A172 (cell line): ENCODE measurements at regions not wholly inside any gene's neighbourhood (a gene's known extent, or its start where the extent isn't known, plus 50 kb on each side); places are given as distances from the start of the nearest gene placed in this dataset.
"Not testable (repeated sequence)": the region's sequence is repeated elsewhere in the genome, so short reads cannot be mapped to it uniquely, and the experiment has no call there.

Experiments used
- DNase-seq: peaks from one replicate; pipeline ENCODE4 v3.0.0-alpha.2; 2015; ENCODE audit warnings: low spot score

DNA sequence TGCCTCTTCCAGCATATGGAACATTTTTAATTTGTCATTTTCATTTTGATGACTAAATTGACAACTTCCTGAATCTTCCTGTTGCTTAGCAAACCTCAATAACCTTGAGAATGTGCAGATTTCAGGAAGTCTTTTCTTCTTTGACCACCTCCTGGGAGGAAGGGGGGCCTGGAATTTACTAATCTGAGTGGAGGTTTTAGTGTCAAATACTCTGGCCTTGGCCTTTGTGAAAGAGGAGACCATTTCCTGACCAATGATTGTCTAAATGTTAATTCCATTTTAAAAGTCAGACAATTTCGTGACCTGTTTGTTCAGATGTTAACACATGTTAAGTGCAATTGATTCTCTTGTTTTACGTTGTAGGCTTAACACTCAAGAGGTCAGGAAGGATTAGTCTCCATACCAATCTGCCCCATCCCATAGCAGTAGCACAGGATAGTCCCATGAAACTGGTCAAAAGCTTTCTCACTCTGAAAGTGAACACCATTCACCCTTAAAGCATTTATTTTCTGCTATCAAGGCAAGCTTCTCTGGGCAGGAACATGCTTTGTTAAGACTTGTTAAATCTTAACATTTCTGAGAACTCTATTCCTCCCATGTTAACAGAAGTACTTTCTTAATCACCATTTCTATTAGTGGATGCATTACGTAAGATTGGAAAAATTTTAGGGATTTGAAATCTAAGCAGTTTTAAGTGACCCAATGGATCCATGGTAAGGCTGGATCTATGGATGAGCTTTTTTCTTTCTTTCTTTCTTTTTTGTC lies 219.6 kb downstream of the RND3 start:
- no peak for DNase-seq

DNA sequence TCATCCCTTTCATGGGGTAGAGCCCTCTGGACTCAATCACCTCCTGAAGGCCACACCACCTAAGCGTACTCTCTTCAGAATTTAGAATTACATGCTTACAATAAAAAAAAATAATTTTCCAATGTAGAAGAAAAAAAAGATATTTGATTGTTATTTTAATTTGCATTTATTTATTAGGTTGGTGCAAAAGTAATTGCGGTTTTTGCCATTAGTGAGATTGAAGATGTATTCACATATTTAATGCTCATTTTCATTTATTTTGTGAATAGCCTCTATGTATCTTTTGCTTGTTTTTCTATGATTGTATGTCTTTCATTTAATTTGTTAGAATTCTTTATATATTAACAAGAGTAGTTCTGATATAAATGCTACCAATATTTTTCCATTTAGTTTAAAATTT lies 220.5 kb downstream of the RND3 start:
- DNase-seq = no peak

DNA sequence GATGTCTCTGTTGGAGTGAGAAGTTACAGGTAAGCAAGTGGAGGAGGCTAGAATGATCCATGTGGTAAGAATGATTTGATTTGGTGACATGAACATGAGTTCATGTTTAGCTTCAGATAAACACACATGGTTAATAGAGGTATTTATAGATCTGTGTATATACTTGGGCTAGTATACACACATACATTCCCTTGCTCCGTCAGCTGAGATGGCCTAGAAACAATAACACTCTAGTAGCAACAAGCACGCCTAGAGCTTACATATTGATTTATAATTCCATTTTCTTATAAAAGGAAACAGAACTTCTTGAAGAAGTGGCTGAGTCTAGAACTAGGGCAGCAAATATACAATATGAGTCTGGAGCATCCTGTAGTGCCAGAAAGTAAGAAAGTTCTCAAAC lies 223.0 kb downstream of the RND3 start:
- DNase-seq = no peak

GRCh38 chr2:150261691-150262090 lies 225.8 kb downstream of the RND3 start:
- DNase-seq = no peak

GRCh38 chr2:150260636-150261035 lies 226.8 kb downstream of the RND3 start:
- DNase-seq = no peak

DNA sequence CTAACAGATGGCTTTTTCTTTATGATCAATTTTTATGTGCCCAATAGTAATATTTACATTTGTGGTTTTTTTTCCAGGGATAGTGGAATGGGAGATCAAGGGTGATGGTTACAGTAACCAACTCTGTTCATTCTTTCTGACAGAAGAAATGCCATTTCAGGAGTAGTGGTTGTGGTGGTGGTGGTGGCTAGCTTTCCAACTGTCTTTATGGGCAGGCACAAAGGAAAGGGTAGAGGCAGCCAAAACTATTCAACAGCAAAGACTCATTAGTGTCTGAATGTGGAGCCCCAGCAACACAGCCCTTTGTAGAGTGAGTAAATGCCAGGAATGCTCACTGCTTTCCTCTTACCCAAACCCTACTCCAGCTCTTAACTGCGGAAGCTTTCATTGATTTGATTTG lies 227.7 kb downstream of the RND3 start:
- DNase-seq = no peak

GRCh38 chr2:150258781-150259307 lies 228.6 kb downstream of the RND3 start:
- no peak for DNase-seq

GRCh38 chr2:150256736-150257135 lies 230.7 kb downstream of the RND3 start:
- no peak for DNase-seq

DNA sequence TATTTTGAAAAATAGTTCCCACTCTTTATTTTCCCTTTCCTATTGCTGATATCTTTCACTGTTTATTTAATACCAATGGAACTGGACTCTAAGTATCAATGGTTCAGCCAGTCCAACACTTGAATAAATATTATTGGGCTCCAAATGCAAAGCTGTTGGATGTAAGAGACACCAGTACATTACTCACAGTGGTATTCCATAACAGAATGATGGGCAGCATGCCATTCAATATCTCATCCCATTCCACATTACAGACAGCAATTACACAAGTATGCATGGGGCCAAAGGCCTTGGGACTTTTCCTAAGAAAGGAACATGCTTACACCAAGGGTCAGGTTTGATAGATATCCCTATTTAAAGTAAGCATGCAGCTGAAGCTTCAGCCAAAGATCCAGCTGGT lies 231.9 kb downstream of the RND3 start:
- DNase-seq = no peak

- not testable (repeated sequence) for DNase-seq
Observed at GRCh38 chr2:150249735-150250134, 237.7 kb downstream of the RND3 start.

- no peak for DNase-seq
Observed at GRCh38 chr2:150247481-150247880, 240.0 kb downstream of the RND3 start.

DNA sequence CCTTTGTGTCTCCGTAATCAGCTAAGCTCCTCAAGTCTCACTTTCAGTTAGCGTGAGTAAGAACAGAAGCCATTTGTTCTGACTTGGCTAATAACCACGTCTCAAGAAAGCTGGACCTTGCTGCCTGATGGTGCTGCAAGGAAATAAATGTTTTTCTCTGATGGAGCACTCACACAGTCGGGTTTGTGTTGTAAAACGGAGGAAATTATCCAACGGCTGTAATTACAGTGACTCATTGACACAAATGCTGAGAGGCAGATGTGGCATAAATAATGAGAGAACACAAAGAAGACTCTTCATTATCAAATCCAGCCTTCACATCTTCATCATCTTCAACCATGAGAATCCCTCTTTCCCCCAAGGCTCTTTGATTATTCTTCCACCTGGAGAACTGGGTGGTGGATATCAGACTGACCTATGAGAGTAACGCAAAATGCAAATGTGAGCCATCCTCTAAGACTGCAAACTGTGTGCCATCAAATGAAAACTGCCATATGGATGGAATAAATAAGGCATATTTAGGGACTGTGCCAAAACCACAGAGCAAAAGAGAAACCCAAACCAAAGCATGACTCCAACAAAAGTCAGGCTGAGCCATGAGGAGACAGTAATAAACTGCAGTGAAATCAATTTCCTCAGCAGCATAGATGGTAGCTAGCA lies 252.6 kb downstream of the RND3 start:
- peak; percentile 71 for DNase-seq

- no peak for DNase-seq
Observed at GRCh38 chr2:150232871-150233270, 254.6 kb downstream of the RND3 start.

GRCh38 chr2:150232321-150232720 lies 255.1 kb downstream of the RND3 start:
- DNase-seq = no peak

DNA sequence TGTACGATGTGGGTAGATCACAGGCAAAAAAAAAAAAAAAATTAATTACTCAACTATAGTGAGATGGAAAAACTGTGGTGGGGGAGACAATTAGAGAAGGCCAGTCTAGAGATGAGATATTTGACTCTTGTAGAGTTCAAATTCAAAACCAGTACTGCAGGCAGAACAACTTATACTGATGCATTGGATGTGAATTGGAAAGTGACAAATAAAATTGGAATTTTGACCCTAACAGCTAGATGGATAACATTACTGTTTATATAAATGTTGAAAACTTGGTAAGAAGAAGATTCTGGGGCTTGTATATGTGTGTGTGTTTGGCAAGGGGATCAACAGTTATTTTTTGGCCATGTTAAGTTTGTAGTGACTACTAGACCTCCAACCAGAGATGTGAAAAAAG lies 256.9 kb downstream of the RND3 start:
- no peak for DNase-seq

DNA sequence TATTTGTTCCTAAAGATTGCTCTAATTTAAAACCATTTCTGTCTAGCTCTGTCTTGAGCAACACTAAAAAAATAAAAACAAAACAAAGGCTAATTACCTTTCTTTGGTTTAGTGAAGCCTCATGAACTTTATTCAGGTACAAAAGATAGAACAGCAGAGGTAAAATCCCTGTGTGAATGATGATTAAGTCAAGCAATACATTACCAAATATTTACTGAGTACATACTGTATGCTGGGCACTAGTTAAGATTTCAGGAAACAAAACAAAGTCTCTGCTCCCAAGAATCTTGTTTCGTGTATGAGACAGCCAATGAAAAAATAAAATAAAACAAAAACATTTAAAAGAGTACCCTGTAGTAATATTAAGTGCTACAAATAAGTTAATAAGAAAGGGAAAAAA lies 257.5 kb downstream of the RND3 start:
- DNase-seq = no peak

DNA sequence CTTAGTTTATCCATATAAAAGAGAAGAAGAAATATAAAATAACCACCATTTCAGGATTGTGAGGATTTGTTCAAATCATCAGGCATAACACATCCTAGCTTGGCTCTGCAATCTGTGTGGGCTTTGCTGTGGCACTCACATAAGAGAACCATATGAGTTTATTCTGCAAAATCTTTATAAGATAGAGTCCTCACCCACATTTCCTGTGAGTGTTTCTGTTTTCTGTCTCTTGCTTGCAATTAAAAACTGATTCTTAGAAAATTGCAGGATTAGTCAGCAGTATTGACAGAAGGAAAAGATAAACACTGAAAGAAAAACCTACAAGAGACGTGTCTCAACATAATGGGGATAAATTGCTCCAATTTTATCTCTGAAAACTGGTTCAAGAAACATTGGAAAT lies 258.5 kb downstream of the RND3 start:
- DNase-seq = no peak

GRCh38 chr2:150225030-150225429 lies 262.4 kb downstream of the RND3 start:
- no peak for DNase-seq

DNA sequence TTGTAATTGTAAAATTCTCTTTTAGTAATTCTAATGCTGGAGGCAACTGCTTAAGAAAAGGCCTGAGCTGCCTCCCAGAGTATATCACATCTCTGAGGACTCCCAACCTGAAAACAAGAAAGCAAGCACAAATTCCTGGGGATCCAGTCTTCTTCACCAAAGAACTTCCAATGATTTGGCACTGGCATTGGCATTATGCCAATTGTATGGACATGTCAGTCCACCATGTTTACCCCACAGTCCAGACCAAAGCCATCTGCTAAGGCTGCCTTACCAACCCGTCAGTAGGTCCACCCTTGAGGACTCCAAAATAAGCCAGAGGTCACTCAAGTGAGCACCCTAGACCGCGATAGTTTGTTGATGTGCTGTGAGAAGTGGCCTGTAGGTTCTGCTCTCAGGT lies 263.1 kb downstream of the RND3 start:
- no peak for DNase-seq

GRCh38 chr2:150222942-150223341 lies 264.5 kb downstream of the RND3 start:
- no peak for DNase-seq

DNA sequence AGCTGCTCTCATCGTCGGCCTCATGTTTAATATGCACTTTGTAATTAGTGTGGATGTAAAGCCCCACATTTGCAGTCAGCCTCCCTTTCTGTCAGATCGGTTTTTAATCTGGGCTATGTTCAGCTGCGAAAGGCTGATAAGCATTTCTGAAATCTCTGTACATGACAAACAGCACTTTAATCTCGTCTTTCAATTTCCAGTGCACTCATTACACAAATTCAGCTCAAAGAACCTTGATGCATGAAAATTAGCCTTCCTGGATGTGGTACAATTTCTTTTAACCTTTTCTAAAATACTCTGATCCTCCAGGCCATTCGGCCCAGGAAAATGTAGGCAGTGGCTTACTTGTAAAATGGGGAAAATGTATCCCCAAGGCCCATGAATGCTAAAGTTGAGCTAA lies 265.1 kb downstream of the RND3 start:
- no peak for DNase-seq

- no peak for DNase-seq
Observed at GRCh38 chr2:150219861-150220260, 267.6 kb downstream of the RND3 start.

DNA sequence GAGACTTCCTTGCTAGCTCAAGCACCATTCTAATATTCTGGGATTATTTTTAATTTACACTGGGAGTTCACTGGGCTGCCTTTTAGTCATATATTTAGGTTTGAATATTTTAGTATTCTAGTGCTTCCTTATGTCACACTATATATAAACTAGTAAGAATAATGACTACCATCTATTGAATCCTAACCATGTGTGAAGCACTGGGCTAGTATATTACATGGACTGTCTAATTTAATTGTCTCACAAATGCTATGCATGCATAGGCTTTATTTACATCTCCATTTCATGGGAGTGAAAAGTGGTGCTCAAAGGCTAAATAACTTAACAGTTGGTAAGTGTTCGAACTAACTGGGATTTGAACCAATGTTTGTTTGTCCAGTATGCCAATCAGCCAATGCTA lies 272.4 kb downstream of the RND3 start:
- DNase-seq = no peak
